IMR-90 (cell line): ENCODE measurements at regions not wholly inside any gene's neighbourhood (a gene's known extent, or its start where the extent isn't known, plus 50 kb on each side); places are given as distances from the start of the nearest gene placed in this dataset.

Experiments used
- ATAC-seq: fragments of 200-7000 bp; cut with Tn5 transposase; 2 replicates; pipeline ENCODE4 v1.9.1; 2020; ENCODE audit warnings: low read depth, mild to moderate bottlenecking, moderate library complexity
- BruUV-seq: library from RNA; stranded (reverse); fragments of 400-500 nt; replicated peaks from 2 replicates; lab custom pipeline; 2021; lab: Mats Ljungman, UMichigan
- CTCF ChIA-PET: fragments of 300-600 bp; formaldehyde crosslinking; extraction: SDS; loops from one replicate; lab custom pipeline; 2021; ENCODE audit warnings: antibody characterized with exemption; lab: Yijun Ruan, JAX
- POLR2A ChIA-PET: fragments of 300-600 bp; sonication (Branson Sonifier 250); formaldehyde crosslinking; loops from one replicate; lab custom pipeline; 2022; ENCODE audit warnings: antibody characterized with exemption; ENCODE audit not compliant: unreplicated experiment; lab: Charles Lee
- DNase-seq: peaks from one replicate; pipeline ENCODE4 v3.0.0; 2013
- H2AFZ ChIP-seq: replicated peaks from 2 replicates; pipeline ENCODE3; 2013; ENCODE audit warnings: low read length, mild to moderate bottlenecking; ENCODE audit not compliant: poor library complexity
- H2AK5ac ChIP-seq: 2 replicates; pipeline ENCODE4 v1.6.1; 2013; ENCODE audit warnings: low read depth, low read length, inconsistent platforms
- H2AK9ac ChIP-seq: replicated peaks from 2 replicates; pipeline ENCODE3; 2013; ENCODE audit warnings: mild to moderate bottlenecking, low read depth, low read length, moderate library complexity; ENCODE audit not compliant: poor library complexity
- H2BK120ac ChIP-seq: 2 replicates; pipeline ENCODE4 v1.6.1; 2013; ENCODE audit warnings: low read depth, low read length, inconsistent platforms
- H2BK15ac ChIP-seq: 3 replicates; pipeline ENCODE4 v1.6.1; 2013; ENCODE audit warnings: low read depth, low read length, inconsistent platforms
- H2BK20ac ChIP-seq: 2 replicates; pipeline ENCODE4 v1.6.1; 2013; ENCODE audit warnings: low read depth, mild to moderate bottlenecking, inconsistent platforms, low read length, moderate library complexity
- H2BK5ac ChIP-seq: 2 replicates; pipeline ENCODE4 v1.6.1; 2013; ENCODE audit warnings: mild to moderate bottlenecking, low read depth, low read length, inconsistent platforms; ENCODE audit not compliant: poor library complexity, severe bottlenecking
- H3K14ac ChIP-seq: replicated peaks from 2 replicates; pipeline ENCODE4 v1.6.1; 2013; ENCODE audit warnings: low read depth, low read length, inconsistent platforms
- H3K18ac ChIP-seq: 2 replicates; pipeline ENCODE4 v1.6.1; 2013; ENCODE audit warnings: low read depth, low read length, control low read depth
- H3K23ac ChIP-seq: 2 replicates; pipeline ENCODE4 v1.6.1; 2013; ENCODE audit warnings: low read depth, low read length, inconsistent platforms
- H3K27ac ChIP-seq: 2 replicates; pipeline ENCODE4 v1.5.1; 2013; ENCODE audit warnings: mild to moderate bottlenecking, control low read depth, low read length; ENCODE audit not compliant: insufficient read depth
- H3K27me3 ChIP-seq: 2 replicates; pipeline ENCODE4 v1.6.1; 2013; ENCODE audit warnings: low read length; ENCODE audit not compliant: control insufficient read depth, insufficient read depth
- H3K36me3 ChIP-seq: 2 replicates; pipeline ENCODE4 v1.6.1; 2013; ENCODE audit warnings: low read length, mixed read lengths; ENCODE audit not compliant: control insufficient read depth, insufficient read depth
- H3K4ac ChIP-seq: 2 replicates; pipeline ENCODE4 v1.6.1; 2013; ENCODE audit warnings: low read depth, low read length, inconsistent platforms
- H3K4me1 ChIP-seq: 2 replicates; pipeline ENCODE4 v1.6.1; 2013; ENCODE audit warnings: low read length, mixed read lengths; ENCODE audit not compliant: control insufficient read depth, insufficient read depth
- H3K4me2 ChIP-seq: 2 replicates; pipeline ENCODE4 v1.6.1; 2013; ENCODE audit warnings: low read depth, mild to moderate bottlenecking, control low read depth, low read length, moderate library complexity
- H3K4me3 ChIP-seq: 2 replicates; pipeline ENCODE4 v1.5.1; 2013; ENCODE audit warnings: low read depth, mild to moderate bottlenecking, control low read depth, low read length, moderate library complexity; ENCODE audit not compliant: insufficient read depth
- H3K56ac ChIP-seq: 2 replicates; pipeline ENCODE4 v1.6.1; 2013; ENCODE audit warnings: low read length, inconsistent platforms; ENCODE audit not compliant: insufficient read depth; ENCODE audit errors: extremely low read depth
- H3K79me1 ChIP-seq, 2 experiments: 2 replicates each; pipeline ENCODE4 v1.6.1; 2013; ENCODE audit warnings: low read length in 2 of 2, inconsistent platforms in 1 of 2, low read depth in 1 of 2
- H3K9ac ChIP-seq: 2 replicates; pipeline ENCODE4 v1.6.1; 2013; ENCODE audit warnings: low read depth, low read length, control low read depth
- H3K9me1 ChIP-seq: 2 replicates; pipeline ENCODE4 v1.6.1; 2013; ENCODE audit warnings: low read length, inconsistent platforms; ENCODE audit not compliant: insufficient read depth
- H3K9me3 ChIP-seq: 2 replicates; pipeline ENCODE4 v1.6.1; 2013; ENCODE audit warnings: low read length; ENCODE audit not compliant: control insufficient read depth, insufficient read depth
- H4K20me1 ChIP-seq: 2 replicates; pipeline ENCODE4 v1.6.1; 2013; ENCODE audit warnings: low read length, inconsistent platforms; ENCODE audit not compliant: insufficient read depth
- H4K5ac ChIP-seq: 2 replicates; pipeline ENCODE4 v1.6.1; 2013; ENCODE audit warnings: mild to moderate bottlenecking, low read depth, low read length, control low read depth
- H4K8ac ChIP-seq, 2 experiments: 2 replicates each; pipeline ENCODE4 v1.6.1; 2013; ENCODE audit warnings: low read depth in 2 of 2, low read length in 2 of 2, control low read depth in 1 of 2, inconsistent platforms in 1 of 2
- H4K91ac ChIP-seq: 2 replicates; pipeline ENCODE4 v1.6.1; 2013; ENCODE audit warnings: low read depth, low read length, inconsistent platforms; ENCODE audit not compliant: insufficient read depth
- BHLHE40 ChIP-seq: fragments of 150-350 bp; IDR thresholded peaks from 2 replicates; pipeline ENCODE4 v1.6.1; 2016; ENCODE audit warnings: mild to moderate bottlenecking, low read depth, low read length
- ELK1 ChIP-seq: fragments of 150-350 bp; IDR thresholded peaks from 2 replicates; pipeline ENCODE4 v1.6.1; 2016; ENCODE audit warnings: low read depth, mild to moderate bottlenecking, low read length, moderate library complexity, borderline replicate concordance
- FOS ChIP-seq: fragments of 150-350 bp; IDR thresholded peaks from 2 replicates; pipeline ENCODE4 v1.6.1; 2016; ENCODE audit warnings: low read depth, low read length
- MAFK ChIP-seq: IDR thresholded peaks from 2 replicates; pipeline ENCODE4 v1.6.1; 2012; ENCODE audit warnings: low read depth, low read length, improper control_type of control experiment
- MXI1 ChIP-seq: IDR thresholded peaks from 2 replicates; pipeline ENCODE4 v1.6.1; 2012; ENCODE audit warnings: low read depth, mild to moderate bottlenecking, low read length, moderate library complexity, borderline replicate concordance
- RFX5 ChIP-seq: IDR thresholded peaks from 2 replicates; pipeline ENCODE4 v1.8.0; 2012; ENCODE audit warnings: low read depth, mild to moderate bottlenecking, low read length, moderate library complexity
- SMC3 ChIP-seq: fragments of 150-350 bp; IDR thresholded peaks from 2 replicates; pipeline ENCODE4 v1.6.1; 2016; ENCODE audit warnings: low read depth, mild to moderate bottlenecking, antibody characterized with exemption, low read length, moderate library complexity
- WGBS, 2 experiments: methylation state at CpG; one replicate each; pipeline versions ENCODE4 v1.1.5 to v1.1.7; 2013; ENCODE audit warnings: missing lambda C conversion rate in 2 of 2; ENCODE audit not compliant: insufficient read length in 1 of 2; ENCODE audit errors: extremely low coverage in 2 of 2; 5-methylcytosine and 5-hydroxymethylcytosine counted together
- dilution Hi-C: fragments of 300-500 bp; cut with HindIII; formaldehyde crosslinking; loops from one replicate; pipeline ENCODE4 v1.14.3; 2018; ENCODE audit warnings: low sequenced_read_pairs; ENCODE audit not compliant: unreplicated experiment
- in situ Hi-C: fragments of 300-500 bp; cut with MboI; formaldehyde crosslinking; loops from 3 replicates; pipeline ENCODE4 v1.14.3; 2019; ENCODE audit warnings: low sequenced_read_pairs, inconsistent platforms, mixed read lengths
- intact Hi-C: fragments of 100-400 bp; cut with micrococcal nuclease; formaldehyde crosslinking; loops from 2 replicates; pipeline ENCODE4 v1.10.0; 2022

- dilution Hi-C loops (no loop called here), in situ Hi-C loops (no loop called here), intact Hi-C loops (no loop called here)
- Histone ChIP-seq H4K8ac (no peak overlapping the region), H3K4me2 (no peak overlapping the region), H2AFZ (no peak overlapping the region), H3K18ac (no peak overlapping the region), H3K56ac (no peak overlapping the region), H3K27ac (no peak overlapping the region), H4K5ac (no peak overlapping the region), H3K9ac (no peak overlapping the region), H2BK20ac (no peak overlapping the region), H3K14ac (no peak overlapping the region), H3K9me3 (no peaks in the 10 kb centered on the region), H4K20me1 (no peaks in the 10 kb centered on the region), H3K23ac (no peak overlapping the region), H3K4ac (no peak overlapping the region), H3K36me3 (no peaks in the 10 kb centered on the region), H2AK9ac (no peak overlapping the region), H3K27me3 (no peaks in the 10 kb centered on the region), H3K79me1 (no peaks in the 10 kb centered on the region), H3K9me1 (no peaks in the 10 kb centered on the region), H2BK120ac (no peak overlapping the region), H2AK5ac (no peak overlapping the region), H3K4me1 (no peaks in the 10 kb centered on the region), H2BK5ac (no peak overlapping the region), H3K4me3 (no peak overlapping the region), H4K91ac (no peak overlapping the region), H2BK15ac (no peak overlapping the region)
- DNase-seq (no peak), ATAC-seq (no peak)
- no peak for TF ChIP-seq FOS
- no peak for TF ChIP-seq ELK1
- no peak for TF ChIP-seq BHLHE40
- no peak for TF ChIP-seq RFX5
- no peak for TF ChIP-seq MXI1
- TF ChIP-seq SMC3: no peak
- TF ChIP-seq MAFK: no peak
- ChIA-PET POLR2A (no interaction called here), CTCF (no interaction called here)
- BruUV-seq: no TSS peak
- WGBS, 2 experiments: no CpG with 5 or more reads among the region's 2 CpGs
These were observed 693.8 kb downstream of the KHDRBS2 start for GRCh38 chr6:61592238-61592637.
